ENCODE measurements at regions not wholly inside any gene's neighbourhood (a gene's known extent, or its start where the extent isn't known, plus 50 kb on each side); places are given as distances from the start of the nearest gene placed in this dataset.

DNA sequence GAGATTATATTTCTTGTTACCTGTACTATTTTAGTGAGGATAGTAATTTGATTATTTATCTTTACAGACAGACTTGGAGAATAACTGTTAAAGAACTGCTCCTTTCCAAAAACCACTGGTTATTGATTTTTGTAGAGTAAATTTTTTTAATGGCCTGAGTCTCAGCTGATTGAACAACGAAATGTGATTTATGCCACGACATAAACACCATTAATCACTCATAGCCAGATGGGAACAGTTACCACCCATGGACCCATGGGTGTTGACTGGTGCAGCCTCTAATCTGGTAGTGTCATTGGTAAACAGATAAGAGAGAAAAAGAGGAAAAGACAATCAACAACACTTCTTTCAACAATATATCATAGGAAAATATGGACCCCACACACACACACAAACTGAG, 101.4 kb upstream of the BEND6 start (continued):
- TF ChIP-seq, protein P1, sequence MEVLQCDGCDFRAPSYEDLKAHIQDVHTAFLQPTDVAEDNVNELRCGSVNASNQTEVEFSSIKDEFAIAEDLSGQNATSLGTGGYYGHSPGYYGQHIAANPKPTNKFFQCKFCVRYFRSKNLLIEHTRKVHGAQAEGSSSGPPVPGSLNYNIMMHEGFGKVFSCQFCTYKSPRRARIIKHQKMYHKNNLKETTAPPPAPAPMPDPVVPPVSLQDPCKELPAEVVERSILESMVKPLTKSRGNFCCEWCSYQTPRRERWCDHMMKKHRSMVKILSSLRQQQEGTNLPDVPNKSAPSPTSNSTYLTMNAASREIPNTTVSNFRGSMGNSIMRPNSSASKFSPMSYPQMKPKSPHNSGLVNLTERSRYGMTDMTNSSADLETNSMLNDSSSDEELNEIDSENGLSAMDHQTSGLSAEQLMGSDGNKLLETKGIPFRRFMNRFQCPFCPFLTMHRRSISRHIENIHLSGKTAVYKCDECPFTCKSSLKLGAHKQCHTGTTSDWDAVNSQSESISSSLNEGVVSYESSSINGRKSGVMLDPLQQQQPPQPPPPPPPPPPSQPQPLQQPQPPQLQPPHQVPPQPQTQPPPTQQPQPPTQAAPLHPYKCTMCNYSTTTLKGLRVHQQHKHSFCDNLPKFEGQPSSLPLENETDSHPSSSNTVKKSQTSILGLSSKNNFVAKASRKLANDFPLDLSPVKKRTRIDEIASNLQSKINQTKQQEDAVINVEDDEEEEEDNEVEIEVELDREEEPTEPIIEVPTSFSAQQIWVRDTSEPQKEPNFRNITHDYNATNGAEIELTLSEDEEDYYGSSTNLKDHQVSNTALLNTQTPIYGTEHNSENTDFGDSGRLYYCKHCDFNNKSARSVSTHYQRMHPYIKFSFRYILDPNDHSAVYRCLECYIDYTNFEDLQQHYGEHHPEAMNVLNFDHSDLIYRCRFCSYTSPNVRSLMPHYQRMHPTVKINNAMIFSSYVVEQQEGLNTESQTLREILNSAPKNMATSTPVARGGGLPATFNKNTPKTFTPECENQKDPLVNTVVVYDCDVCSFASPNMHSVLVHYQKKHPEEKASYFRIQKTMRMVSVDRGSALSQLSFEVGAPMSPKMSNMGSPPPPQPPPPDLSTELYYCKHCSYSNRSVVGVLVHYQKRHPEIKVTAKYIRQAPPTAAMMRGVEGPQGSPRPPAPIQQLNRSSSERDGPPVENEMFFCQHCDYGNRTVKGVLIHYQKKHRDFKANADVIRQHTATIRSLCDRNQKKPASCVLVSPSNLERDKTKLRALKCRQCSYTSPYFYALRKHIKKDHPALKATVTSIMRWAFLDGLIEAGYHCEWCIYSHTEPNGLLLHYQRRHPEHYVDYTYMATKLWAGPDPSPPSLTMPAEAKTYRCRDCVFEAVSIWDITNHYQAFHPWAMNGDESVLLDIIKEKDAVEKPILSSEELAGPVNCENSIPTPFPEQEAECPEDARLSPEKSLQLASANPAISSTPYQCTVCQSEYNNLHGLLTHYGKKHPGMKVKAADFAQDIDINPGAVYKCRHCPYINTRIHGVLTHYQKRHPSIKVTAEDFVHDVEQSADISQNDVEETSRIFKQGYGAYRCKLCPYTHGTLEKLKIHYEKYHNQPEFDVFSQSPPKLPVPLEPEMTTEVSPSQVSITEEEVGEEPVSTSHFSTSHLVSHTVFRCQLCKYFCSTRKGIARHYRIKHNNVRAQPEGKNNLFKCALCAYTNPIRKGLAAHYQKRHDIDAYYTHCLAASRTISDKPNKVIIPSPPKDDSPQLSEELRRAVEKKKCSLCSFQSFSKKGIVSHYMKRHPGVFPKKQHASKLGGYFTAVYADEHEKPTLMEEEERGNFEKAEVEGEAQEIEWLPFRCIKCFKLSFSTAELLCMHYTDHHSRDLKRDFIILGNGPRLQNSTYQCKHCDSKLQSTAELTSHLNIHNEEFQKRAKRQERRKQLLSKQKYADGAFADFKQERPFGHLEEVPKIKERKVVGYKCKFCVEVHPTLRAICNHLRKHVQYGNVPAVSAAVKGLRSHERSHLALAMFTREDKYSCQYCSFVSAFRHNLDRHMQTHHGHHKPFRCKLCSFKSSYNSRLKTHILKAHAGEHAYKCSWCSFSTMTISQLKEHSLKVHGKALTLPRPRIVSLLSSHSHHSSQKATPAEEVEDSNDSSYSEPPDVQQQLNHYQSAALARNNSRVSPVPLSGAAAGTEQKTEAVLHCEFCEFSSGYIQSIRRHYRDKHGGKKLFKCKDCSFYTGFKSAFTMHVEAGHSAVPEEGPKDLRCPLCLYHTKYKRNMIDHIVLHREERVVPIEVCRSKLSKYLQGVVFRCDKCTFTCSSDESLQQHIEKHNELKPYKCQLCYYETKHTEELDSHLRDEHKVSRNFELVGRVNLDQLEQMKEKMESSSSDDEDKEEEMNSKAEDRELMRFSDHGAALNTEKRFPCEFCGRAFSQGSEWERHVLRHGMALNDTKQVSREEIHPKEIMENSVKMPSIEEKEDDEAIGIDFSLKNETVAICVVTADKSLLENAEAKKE (CRISPR knock-in tag; IDR thresholded peaks at IDR 0.05): no peak

DNA sequence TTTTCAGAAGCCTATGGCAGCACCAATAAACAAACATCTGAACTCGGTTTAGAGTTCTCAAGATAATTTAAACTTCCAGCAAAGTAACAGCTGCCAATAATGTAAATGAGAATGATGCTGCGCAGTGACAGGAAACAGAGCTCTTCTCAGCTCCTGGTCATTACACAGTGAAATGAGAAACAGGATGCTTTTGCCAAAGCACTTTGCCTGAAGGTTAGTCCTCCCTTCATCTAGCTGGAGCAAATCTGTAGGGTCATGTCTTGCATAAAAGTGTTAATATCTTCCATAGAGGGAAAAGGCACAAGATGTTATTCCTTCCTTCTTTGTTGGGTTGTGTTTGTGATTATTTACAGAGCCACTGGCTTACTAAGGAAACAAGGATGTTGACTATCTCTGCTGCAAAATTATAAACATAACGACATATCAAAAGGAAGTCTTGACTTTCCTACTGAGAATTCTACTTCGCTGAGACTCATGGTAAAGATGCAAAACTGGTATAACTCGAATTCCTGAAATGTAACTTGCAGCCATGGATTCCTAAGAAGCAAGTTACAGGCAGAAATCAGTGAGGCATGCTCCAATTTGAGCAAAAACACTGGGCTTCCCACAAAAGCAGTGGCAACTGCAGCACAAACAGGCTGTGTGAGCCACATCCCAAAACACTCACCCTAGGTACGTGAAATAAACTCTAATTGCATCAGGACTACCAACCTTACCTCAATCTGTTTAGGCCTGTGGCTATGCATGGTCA, 102.5 kb upstream of the BEND6 start:
- H3K9me2 ChIP-seq (ENCODE audit: insufficient read depth): no peaks in the 10 kb centered on the region
- peak overlapping the region; percentile 66 for H3K4me3 ChIP-seq
- H3K9me3 Mint-ChIP-seq: no peaks in the 10 kb centered on the region
- TF ChIP-seq, protein P1 (CRISPR knock-in tag; IDR thresholded peaks at IDR 0.05): no peak
- TF ChIP-seq, protein P2, sequence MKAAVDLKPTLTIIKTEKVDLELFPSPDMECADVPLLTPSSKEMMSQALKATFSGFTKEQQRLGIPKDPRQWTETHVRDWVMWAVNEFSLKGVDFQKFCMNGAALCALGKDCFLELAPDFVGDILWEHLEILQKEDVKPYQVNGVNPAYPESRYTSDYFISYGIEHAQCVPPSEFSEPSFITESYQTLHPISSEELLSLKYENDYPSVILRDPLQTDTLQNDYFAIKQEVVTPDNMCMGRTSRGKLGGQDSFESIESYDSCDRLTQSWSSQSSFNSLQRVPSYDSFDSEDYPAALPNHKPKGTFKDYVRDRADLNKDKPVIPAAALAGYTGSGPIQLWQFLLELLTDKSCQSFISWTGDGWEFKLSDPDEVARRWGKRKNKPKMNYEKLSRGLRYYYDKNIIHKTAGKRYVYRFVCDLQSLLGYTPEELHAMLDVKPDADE (IDR thresholded peaks at IDR 0.05): no peak
- no peak for TF ChIP-seq POLR2AphosphoS5 (IDR thresholded peaks at IDR 0.05; ENCODE audit: low read depth)
- TF ChIP-seq EZH2phosphoT487 (IDR thresholded peaks at IDR 0.05; ENCODE audit: unreplicated experiment): no peak
- TF ChIP-seq EZH2 (IDR thresholded peaks at IDR 0.05; ENCODE audit: low read depth, unreplicated experiment): no peak
- no peak for TF ChIP-seq JUNB (IDR thresholded peaks at IDR 0.05; ENCODE audit: unreplicated experiment)
- TF ChIP-seq STAT1 (IDR thresholded peaks at IDR 0.05; ENCODE audit: unreplicated experiment): no peak
- no peak for TF ChIP-seq ZNF331 (CRISPR knock-in tag; IDR thresholded peaks at IDR 0.05; ENCODE audit: low read depth)
- H3K27ac ChIP-seq (ENCODE audit: low read depth): peak overlapping the region; percentile 78
- peak overlapping the region; percentile 15; the same call in 1 of the 2 replicates for H2AFZ ChIP-seq
- ATAC-seq: no peak; the same call in 2 of the 3 replicates
- H3F3A ChIP-seq (replicated peaks; ENCODE audit: low read depth): no peaks in the 10 kb centered on the region; the same call in 1 of the 2 replicates
- H3K36me3 Mint-ChIP-seq (ENCODE audit: low read depth): no peaks in the 10 kb centered on the region
- H3K79me2 ChIP-seq (replicated peaks; ENCODE audit: insufficient read depth): peaks cover 32% of the 10 kb centered on the region
- peaks cover 9% of the 10 kb centered on the region for H3K27me3 Mint-ChIP-seq (ENCODE audit: insufficient read depth, low read depth, poor library complexity)
- DNase-seq (ENCODE audit: low spot score): peak; percentile 34
- H3K4me1 Mint-ChIP-seq: peaks cover 47% of the 10 kb centered on the region
- H3K4me1 ChIP-seq (ENCODE audit: insufficient read depth): peaks cover 49% of the 10 kb centered on the region
- H3K4me3 Mint-ChIP-seq: peak overlapping the region; percentile 89
- H3K36me3 ChIP-seq (ENCODE audit: insufficient read depth): no peaks in the 10 kb centered on the region
- peak overlapping the region; percentile 89 for H3K27ac Mint-ChIP-seq
- 0 out of 2 replicates have a peak, but pooled peaks cover 3% of the 10 kb centered on the region for H4K20me1 ChIP-seq (replicated peaks; ENCODE audit: insufficient read depth)
- peak overlapping the region; percentile 75 for H3K4me2 ChIP-seq
- H3K27me3 ChIP-seq (ENCODE audit: insufficient read depth): no peaks in the 10 kb centered on the region

All from GM23338 (cell line).